ENCODE measurements at regions not wholly inside any gene's neighbourhood (a gene's known extent, or its start where the extent isn't known, plus 50 kb on each side); places are given as distances from the start of the nearest gene placed in this dataset.
"Not testable (repeated sequence)": the region's sequence is repeated elsewhere in the genome, so short reads cannot be mapped to it uniquely, and the experiment has no call there.

DNA sequence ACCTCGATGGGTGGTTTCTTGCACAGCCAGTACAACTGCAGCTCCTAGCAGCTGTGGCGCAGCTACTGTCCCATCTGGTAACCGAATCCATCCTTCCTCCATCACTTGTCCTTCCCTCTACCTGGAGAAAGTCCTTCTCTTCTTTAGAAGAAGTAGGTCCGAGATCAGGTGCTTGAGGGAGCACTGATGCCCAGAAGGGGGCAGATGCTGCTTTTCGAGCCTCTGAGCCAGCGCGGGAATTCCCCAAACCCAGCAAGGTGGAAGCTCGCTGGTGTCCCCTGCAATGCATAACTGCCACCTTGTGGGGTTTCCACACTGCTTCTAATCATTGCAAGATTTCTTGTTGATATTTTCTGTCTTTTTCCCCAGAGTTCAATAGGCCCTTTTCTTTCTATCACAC is 127.4 kb downstream of the ADRA2C start:
- ATAC-seq; H3K27ac Mint-ChIP-seq; H3K9me3 Mint-ChIP-seq; H3K36me3 Mint-ChIP-seq (ENCODE audit: low read depth); H3K27me3 Mint-ChIP-seq; H3K4me1 Mint-ChIP-seq (ENCODE audit: low read depth); H3K4me3 Mint-ChIP-seq; CTCF ChIA-PET; POLR2A ChIA-PET: not testable (repeated sequence)
- TF ChIP-seq, protein P1, sequence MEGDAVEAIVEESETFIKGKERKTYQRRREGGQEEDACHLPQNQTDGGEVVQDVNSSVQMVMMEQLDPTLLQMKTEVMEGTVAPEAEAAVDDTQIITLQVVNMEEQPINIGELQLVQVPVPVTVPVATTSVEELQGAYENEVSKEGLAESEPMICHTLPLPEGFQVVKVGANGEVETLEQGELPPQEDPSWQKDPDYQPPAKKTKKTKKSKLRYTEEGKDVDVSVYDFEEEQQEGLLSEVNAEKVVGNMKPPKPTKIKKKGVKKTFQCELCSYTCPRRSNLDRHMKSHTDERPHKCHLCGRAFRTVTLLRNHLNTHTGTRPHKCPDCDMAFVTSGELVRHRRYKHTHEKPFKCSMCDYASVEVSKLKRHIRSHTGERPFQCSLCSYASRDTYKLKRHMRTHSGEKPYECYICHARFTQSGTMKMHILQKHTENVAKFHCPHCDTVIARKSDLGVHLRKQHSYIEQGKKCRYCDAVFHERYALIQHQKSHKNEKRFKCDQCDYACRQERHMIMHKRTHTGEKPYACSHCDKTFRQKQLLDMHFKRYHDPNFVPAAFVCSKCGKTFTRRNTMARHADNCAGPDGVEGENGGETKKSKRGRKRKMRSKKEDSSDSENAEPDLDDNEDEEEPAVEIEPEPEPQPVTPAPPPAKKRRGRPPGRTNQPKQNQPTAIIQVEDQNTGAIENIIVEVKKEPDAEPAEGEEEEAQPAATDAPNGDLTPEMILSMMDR (IDR thresholded peaks at IDR 0.05), result peak; percentile 33
- peak; percentile 75 for DNase-seq
- intact Hi-C loops (cut with micrococcal nuclease), result loop anchor here (5.0 kb wide), 1 partner anchor 49 kb away; no protein-coding TSS in a partner anchor

DNA sequence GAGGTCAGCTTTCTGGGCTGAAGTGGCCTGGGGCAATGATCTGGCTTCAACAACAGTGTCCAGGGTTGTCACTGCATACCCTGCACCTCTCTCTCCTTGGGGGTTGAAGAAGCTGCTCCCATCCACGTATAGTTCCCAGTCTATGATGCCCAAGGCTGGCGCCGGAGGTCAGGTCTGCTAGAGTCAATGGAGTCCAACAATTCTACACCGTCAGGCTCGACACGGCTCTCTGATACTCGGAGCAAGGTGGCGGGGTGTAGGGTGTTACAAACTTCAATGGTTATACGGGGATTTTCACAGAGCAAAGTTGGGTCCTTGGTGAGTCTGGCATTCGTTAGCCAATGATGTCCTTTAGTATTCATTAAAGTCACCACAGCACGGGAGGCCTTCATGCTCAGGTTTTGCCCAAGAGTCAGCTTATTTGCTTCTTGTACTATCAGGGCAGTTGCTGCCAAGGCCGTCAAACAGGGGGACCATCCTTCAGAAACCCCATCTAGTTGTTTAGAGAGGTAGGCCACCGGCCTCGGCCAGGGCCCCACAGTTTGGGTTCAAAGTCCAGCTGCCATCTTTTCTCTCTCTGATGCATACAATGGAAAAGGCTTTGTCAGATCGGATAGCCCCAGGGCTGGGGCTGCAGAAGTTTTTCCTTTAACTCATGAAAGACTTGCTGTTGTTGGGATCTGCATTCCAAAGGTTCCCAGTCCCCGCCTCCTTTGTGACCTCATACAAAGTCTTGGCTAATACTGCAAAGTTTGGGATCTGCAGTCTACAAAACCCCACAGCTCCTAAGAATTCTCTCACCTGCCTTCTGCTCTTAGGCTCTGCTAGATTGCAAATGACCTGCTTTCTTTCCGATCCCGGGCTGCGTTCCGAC is 128.1 kb downstream of the ADRA2C start:
- H3K9me3 Mint-ChIP-seq; H3K27ac Mint-ChIP-seq; POLR2A ChIA-PET; ATAC-seq; H3K27me3 Mint-ChIP-seq; H3K4me3 Mint-ChIP-seq; H3K4me1 Mint-ChIP-seq (ENCODE audit: low read depth); DNase-seq; H3K36me3 Mint-ChIP-seq (ENCODE audit: low read depth): not testable (repeated sequence)
- CTCF ChIA-PET, result interaction anchor here (1.0 to 1.2 kb wide), 2 partner anchors 14 to 45 kb away, joined by 3 to 4 read pairs; no protein-coding TSS in a partner anchor
- intact Hi-C loops (cut with micrococcal nuclease), result loop anchor here (5.0 kb wide), 1 partner anchor 48 kb away; no protein-coding TSS in a partner anchor

DNA sequence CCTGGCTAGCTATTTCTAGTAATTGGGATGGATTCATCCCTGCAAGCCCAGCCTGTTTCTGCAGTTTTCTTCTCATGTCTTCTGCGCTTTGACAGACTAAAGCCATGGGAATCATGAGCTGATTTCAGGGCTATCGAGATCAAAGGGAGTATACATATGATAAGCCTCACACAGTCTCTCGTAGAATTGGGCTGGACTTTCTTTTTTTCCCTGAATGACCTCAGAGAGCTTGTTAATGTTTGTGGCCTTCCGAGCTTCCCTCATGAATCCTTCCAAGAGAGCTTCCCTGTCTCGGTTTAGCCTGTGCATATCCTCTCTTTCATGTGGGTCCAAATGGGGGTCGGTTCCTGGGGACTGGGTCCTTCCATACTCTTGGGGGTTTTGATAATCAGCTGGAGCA is 130.3 kb downstream of the ADRA2C start:
- Mint-ChIP-seq H3K27ac (no peak overlapping the region), H3K27me3 (peaks cover 5% of the 10 kb centered on the region), H3K4me3 (no peak overlapping the region), H3K36me3 (ENCODE audit: low read depth) (no peaks in the 10 kb centered on the region), H3K4me1 (ENCODE audit: low read depth) (no peaks in the 10 kb centered on the region), H3K9me3 (no peaks in the 10 kb centered on the region)
- ATAC-seq, result no peak
- TF ChIP-seq, protein P1 (IDR thresholded peaks at IDR 0.05), result no peak
- ChIA-PET POLR2A (no interaction called here), CTCF (no interaction called here)
- no peak for DNase-seq
- intact Hi-C loops (cut with micrococcal nuclease), result no loop called here

DNA sequence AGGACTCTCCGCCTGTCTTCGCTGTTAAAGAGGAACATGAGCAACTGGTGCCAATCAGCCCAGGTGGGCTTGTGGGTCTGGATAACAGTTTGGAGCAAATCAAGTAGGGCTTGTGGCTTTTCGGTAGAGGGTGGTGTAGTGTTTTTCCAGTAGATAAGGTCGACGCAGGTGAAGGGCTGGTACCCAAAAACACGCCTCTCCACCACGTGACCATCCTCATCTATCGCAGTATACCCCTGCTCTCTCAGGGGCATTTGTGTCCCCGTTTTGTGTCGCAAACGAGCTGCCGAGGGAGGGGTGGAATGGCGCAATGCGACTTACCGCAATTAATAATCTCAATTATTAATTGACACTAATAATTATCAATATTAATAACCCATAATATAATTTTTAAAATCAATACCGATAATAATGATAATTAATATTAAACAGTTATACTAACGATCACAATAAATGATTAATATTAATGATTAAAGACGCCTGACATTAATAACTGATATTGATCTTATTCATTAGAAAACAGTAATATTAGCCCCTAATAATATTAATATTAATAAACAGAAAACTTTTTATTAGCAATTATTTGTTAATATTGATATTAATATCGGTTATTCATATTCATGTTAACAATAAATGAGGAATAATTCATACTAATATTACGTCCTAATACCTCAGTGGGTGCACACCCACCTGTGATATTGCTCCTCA is 130.8 kb downstream of the ADRA2C start:
- ATAC-seq; H3K4me1 Mint-ChIP-seq (ENCODE audit: low read depth); POLR2A ChIA-PET: not testable (repeated sequence)

DNA sequence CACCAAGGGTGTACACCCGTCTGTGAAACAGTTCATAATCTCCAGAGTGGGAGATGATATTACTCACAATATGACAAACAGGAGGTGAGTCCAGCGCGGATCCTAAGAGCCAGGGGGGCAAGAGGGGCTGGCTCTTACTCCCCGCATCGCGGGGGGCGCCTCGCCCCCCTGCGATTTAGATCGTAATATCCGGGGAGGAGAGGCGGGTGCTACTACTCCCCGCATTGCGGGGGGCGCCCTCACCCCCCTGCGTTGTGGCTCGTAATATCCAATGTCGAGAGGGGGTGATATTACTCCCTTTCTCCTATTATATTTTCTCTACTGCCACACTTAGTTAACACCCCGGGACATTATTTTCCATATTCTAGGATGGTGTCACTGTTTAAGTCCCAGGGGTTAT is 131.9 kb downstream of the ADRA2C start:
- no peaks in the 10 kb centered on the region for H3K36me3 Mint-ChIP-seq (ENCODE audit: low read depth)
- ChIA-PET POLR2A (no interaction called here), CTCF (no interaction called here)
- intact Hi-C loops (cut with micrococcal nuclease), result no loop called here
- ATAC-seq (no peak), DNase-seq (no peak)
- H3K27ac Mint-ChIP-seq, result no peak overlapping the region
- H3K4me1 Mint-ChIP-seq (ENCODE audit: low read depth), result no peaks in the 10 kb centered on the region
- H3K4me3 Mint-ChIP-seq, result no peak overlapping the region
- TF ChIP-seq, protein P1 (IDR thresholded peaks at IDR 0.05), result no peak
- peaks cover 5% of the 10 kb centered on the region for H3K27me3 Mint-ChIP-seq
- no peaks in the 10 kb centered on the region for H3K9me3 Mint-ChIP-seq

More for the DNA sequence above, 130.8 kb downstream of the ADRA2C start:
- H3K27me3 Mint-ChIP-seq; H3K27ac Mint-ChIP-seq; CTCF ChIA-PET; intact Hi-C loops (cut with micrococcal nuclease); H3K4me3 Mint-ChIP-seq; H3K36me3 Mint-ChIP-seq (ENCODE audit: low read depth); H3K9me3 Mint-ChIP-seq; DNase-seq: not testable (repeated sequence)

DNA sequence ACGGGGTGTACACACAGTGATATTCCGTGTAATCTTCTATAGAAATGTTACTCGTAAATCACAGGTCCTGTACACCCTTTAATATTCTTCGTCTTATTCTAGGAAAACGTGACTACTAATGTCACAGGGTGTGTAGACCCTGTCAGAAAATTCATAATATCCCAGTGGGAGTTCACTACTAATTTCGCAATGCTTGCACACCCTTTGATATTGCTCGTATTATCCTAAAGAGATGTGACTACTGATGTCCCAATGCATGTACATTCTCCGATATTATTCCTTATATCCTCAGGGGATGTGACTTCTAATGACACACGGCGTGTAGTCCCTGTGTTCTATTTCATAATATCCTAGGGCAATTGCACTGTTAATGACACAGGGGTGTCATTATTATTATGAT is 132.7 kb downstream of the ADRA2C start:
- H3K4me1 Mint-ChIP-seq (ENCODE audit: low read depth); H3K27me3 Mint-ChIP-seq; CTCF ChIA-PET; POLR2A ChIA-PET; H3K27ac Mint-ChIP-seq; ATAC-seq; H3K36me3 Mint-ChIP-seq (ENCODE audit: low read depth); H3K4me3 Mint-ChIP-seq; DNase-seq; H3K9me3 Mint-ChIP-seq; intact Hi-C loops (cut with micrococcal nuclease): not testable (repeated sequence)

DNA sequence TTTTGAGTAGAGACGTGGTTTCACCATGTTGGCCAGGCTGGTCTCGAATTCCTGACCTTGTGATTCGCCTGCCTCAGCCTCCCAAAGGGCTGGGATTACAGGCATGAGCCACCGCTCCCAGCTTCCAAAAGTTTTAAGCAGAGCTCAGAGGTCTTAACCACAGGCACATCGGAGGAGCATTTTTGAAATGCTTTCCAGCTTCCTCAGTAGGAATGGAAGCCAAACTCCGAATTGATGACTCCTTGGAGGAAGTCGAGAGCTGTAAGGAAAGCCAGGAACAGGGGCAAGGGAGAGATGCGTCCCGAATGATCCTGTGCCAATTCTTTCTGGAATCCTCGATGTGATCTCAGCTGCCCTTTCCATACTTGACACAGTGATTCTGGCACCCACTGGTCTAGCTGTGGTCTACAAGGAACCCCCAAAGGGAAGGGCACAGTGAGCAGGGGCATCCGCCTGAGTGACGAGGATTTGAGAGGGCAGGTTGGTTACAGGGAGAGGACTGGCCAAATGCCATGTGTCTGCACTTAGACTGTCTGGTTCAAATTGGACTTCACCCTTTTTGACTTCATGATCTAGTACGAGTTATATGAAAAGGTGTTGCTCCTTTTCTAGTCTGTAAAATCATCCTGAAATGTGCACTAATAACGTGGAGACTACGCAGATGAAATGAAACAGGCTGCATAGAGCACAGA is 138.2 kb downstream of the ADRA2C start:
- H3K9me3 Mint-ChIP-seq; H3K4me1 Mint-ChIP-seq (ENCODE audit: low read depth); H3K4me3 Mint-ChIP-seq; H3K27ac Mint-ChIP-seq; CTCF ChIA-PET; ATAC-seq; POLR2A ChIA-PET; DNase-seq; H3K36me3 Mint-ChIP-seq (ENCODE audit: low read depth); H3K27me3 Mint-ChIP-seq: not testable (repeated sequence)
- intact Hi-C loops (cut with micrococcal nuclease), result loop anchor here (5.0 kb wide), 1 partner anchor 268 kb away; no protein-coding TSS in a partner anchor

DNA sequence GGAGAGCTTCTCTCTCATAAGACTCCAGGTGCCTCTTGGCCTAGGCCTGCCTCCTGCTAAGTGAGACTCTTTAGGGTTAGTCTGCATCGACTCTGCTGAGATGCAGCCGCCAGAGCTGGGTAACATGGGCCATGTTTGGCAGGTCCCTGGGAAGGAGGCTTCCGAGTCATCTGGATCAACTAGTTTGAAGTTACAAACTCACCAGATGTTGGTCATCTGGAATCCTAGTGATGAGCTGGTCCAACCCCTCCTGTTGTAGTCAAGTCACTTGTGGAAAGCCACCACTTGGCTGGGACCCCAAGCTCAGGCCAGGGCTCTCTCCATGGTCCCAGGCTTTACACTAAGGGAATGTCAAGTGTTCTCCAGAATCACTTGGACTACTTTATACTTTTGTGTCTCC is 143.4 kb downstream of the ADRA2C start:
- CTCF ChIA-PET; H3K4me1 Mint-ChIP-seq (ENCODE audit: low read depth); H3K36me3 Mint-ChIP-seq (ENCODE audit: low read depth); H3K9me3 Mint-ChIP-seq; ATAC-seq; H3K27me3 Mint-ChIP-seq; POLR2A ChIA-PET; DNase-seq; H3K4me3 Mint-ChIP-seq; H3K27ac Mint-ChIP-seq; intact Hi-C loops (cut with micrococcal nuclease): not testable (repeated sequence)
